GM19240 (cell line): ENCODE measurements at regions not wholly inside any gene's neighbourhood (a gene's known extent, or its start where the extent isn't known, plus 50 kb on each side); places are given as distances from the start of the nearest gene placed in this dataset.

Source experiments
- DNase-seq: peaks from one replicate; pipeline ENCODE4 v3.0.0; 2011; ENCODE audit warnings: low spot score; ENCODE audit not compliant: insufficient read length

GRCh38 chr4:183763990-183764754 is 105.1 kb downstream of the TRAPPC11 start:
- DNase-seq: no peak

GRCh38 chr4:183765251-183765911 is 106.3 kb downstream of the TRAPPC11 start:
- DNase-seq: no peak

GRCh38 chr4:183766140-183766539 is 107.0 kb downstream of the TRAPPC11 start:
- DNase-seq: no peak

GRCh38 chr4:183770906-183771305 is 111.8 kb downstream of the TRAPPC11 start:
- DNase-seq: no peak

- no peak for DNase-seq
Observed at GRCh38 chr4:183772361-183772760, 113.3 kb downstream of the TRAPPC11 start.

GRCh38 chr4:183773790-183774189 is 114.7 kb downstream of the TRAPPC11 start:
- DNase-seq: no peak

DNA sequence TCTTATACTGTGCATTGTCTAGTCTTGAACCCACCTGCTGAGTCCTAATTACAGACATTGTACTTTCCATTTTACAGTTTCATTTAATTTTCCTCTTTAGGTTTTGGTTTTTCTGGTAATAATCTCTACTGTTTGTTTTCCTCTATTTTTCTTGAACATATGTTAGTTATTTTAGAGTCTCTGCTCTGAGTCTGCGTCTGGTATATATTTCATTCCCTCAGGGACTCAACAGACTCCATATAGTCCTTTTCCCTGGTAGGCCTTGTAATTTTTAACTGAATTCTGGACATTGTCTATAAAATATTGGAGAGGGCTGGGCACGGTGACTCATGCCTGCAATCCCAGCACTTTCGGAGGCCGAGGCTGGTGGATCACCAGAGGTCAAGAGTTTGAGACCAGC is 121.8 kb upstream of the STOX2 start:
- no peak for DNase-seq

GRCh38 chr4:183783991-183784553 is 121.0 kb upstream of the STOX2 start:
- no peak for DNase-seq

GRCh38 chr4:183788308-183788905 is 116.7 kb upstream of the STOX2 start:
- no peak for DNase-seq

- DNase-seq: no peak
Observed at GRCh38 chr4:183789657-183790056, 115.5 kb upstream of the STOX2 start.

DNA sequence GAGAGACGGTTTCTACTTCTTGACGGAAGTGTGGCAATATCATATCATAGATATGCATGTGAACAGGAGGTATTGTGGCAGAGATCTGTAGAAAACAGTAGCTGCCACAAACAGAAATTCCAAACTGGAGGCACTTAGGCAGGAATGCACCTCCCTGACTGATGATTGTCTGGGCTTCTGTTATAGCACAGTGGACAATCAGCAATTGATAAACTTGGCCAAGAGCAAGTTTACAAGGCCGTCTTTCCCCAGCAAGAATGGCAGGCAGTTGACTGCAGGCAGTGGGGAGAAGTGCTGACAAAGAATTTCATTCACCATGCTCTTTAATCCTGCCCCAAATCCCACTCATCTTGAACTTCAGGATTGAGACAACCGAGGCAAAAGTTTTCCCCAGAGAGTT is 114.4 kb upstream of the STOX2 start:
- no peak for DNase-seq

DNA sequence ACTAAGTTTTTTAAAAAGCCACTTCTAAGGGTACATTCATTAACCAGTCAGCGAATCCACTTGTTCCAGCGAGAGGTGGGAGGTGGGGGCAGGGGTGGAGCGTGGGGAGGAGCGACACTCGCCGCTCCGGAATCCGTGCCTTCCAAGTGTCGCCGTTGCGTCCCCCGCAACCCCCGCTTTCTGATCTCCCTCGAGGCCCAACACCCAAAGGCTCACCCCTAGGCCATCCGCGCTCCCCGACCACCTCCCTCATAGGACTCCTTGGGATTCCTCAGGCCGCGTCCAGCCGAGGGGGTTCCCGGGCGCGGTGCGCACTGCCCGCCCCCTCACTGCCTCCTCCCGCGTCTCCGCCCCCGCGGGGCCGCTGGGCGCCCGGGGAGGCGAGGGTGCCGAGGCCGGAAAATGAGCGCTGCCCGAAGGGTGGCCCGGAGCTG is 108.1 kb upstream of the STOX2 start:
- DNase-seq: no peak

GRCh38 chr4:183797445-183798300 is 107.4 kb upstream of the STOX2 start:
- no peak for DNase-seq

DNA sequence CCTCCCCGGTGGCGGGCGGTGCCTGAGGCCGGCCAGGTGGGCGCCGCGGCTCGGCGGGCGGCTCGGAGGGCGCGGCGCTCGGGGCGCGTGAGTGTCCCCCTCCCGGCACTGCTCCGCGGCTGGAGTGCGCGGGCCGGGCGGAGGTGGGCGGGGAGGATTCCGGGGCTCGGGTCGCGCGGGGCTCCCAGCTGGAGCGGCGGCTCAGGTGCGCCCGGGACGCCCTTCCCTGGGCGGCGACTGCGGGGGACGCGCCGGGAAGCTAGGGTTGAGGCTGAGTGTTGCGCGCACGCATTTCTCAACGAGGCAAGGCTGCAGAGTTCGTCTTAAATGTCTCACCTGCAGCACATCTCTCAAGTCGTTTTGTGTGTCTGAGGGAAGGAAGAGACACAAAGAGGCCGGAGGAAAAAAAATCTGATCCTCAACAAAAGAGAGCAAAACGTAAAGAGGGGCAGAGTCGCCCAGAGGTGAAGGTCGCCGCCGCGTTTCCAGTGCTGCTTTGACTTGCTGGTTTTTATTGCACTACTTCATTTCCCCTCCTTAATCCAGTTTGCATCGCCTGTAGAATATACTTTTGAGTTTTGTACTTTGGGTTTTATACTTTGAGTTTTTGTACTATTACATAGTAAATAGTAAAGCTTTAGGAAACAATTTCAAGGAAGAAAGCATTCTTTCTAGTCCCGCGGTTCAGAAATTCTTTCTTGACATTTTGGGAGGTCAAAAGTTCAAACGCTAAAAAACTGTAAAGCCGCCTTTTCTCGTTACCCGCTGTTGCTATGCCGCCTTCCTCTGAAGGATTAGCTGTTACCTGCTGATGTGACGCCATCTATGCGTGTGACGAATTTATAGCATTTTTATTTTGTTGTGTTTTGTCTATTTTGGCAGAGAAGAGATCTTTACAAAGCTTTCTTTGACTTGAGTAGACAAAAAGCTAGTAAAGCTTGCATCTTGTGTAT is 106.5 kb upstream of the STOX2 start:
- no peak for DNase-seq

GRCh38 chr4:183801457-183802165 is 103.5 kb upstream of the STOX2 start:
- no peak for DNase-seq

DNA sequence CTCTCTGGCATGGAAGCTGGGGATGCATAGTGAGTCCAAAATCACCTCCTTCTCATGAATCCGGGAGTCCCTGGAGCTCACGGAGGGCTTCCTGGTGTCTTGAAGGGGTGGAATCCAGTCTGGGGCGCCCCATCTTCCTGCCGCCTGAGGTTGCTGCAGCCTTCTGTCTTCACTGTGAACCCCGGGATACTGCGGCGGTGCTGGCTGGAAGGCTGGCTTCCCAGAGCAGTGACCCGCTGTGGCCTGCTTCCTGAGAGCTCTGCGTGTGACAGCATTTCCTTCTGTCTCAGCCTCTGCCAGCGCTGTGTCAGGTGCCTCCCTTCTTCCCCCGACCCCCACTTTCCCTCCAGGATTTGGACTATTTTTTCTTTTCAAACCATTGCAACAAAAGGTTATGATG is 98.8 kb upstream of the STOX2 start:
- no peak for DNase-seq

DNA sequence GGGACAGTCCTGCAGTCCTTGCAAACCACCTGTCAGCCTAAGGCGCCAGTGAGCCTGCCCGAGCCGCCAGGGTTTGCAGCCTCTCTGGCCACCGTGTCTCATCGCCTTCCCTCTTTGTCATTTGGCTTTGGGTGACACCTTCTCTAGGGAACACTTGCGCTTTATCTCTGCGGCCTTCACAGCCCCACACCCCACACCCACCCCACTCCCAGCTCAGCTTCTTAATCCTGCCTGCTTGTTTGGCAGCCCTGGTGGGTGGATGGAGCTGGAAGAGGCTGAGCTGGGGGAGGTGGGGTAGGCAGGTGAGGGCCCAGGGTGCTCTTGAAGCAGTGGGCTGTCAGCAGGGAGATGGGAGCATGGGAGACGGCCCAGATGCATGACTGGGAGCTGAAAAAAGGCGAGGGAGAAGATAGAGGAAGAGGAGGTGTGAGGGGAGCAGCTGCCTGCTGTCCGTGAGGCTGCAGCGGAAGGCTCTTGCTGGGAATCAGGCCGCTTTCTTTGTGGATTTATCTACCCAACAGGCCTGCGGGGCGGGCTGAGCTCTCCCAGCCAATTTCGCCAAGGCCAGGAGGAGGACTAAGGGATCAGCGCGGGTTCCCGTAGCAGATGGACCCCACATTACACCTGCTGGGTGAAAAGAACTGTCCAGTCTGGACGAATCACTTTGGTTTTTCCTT is 97.5 kb upstream of the STOX2 start:
- no peak for DNase-seq

DNA sequence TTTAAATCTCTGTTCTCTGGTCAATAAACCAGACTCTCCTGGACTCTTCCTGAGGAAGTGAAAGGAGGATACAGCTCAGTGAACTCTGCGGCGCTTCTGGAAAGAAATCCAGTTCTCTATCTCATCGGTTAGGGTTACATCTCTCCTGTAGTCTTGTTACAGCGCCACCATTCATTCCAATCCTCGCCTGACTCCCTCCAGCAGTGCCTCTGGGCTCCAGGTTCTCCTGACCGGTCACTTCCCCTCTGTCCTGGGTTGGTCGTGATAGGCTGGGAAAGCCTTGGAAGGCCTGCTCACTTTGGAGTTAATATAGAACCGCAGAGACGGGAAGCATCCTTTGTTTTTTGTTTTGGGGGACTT is 97.0 kb upstream of the STOX2 start:
- DNase-seq: no peak

- no peak for DNase-seq
Observed at GRCh38 chr4:183812567-183812966, 92.5 kb upstream of the STOX2 start.
